ENCODE measurements at regions not wholly inside any gene's neighbourhood (a gene's known extent, or its start where the extent isn't known, plus 50 kb on each side); places are given as distances from the start of the nearest gene placed in this dataset.

- Mint-ChIP-seq H3K36me3 (ENCODE audit: unreplicated experiment) (no peaks in the 10 kb centered on the region), H3K4me1 (ENCODE audit: unreplicated experiment) (no peaks in the 10 kb centered on the region), H3K27ac (ENCODE audit: unreplicated experiment) (no peak overlapping the region), H3K4me3 (ENCODE audit: unreplicated experiment) (no peak overlapping the region), H3K27me3 (ENCODE audit: unreplicated experiment) (peaks cover 21% of the 10 kb centered on the region), H3K9me3 (ENCODE audit: unreplicated experiment) (peaks cover 3% of the 10 kb centered on the region)
- no peak for TF ChIP-seq CTCF (IDR thresholded peaks at IDR 0.05)
- no peak for DNase-seq (ENCODE audit: extremely low spot score, unreplicated experiment)
Observed at GRCh38 chr4:83724485-83725335, 188.8 kb downstream of the GPAT3 start.

- Mint-ChIP-seq H3K4me3 (ENCODE audit: unreplicated experiment) (no peak overlapping the region), H3K27ac (ENCODE audit: unreplicated experiment) (no peak overlapping the region), H3K27me3 (ENCODE audit: unreplicated experiment) (peaks cover 23% of the 10 kb centered on the region), H3K4me1 (ENCODE audit: unreplicated experiment) (no peaks in the 10 kb centered on the region), H3K36me3 (ENCODE audit: unreplicated experiment) (no peaks in the 10 kb centered on the region), H3K9me3 (ENCODE audit: unreplicated experiment) (no peaks in the 10 kb centered on the region)
- no peak for DNase-seq (ENCODE audit: extremely low spot score, unreplicated experiment)
- no peak for TF ChIP-seq CTCF (IDR thresholded peaks at IDR 0.05)
Observed at GRCh38 chr4:83723609-83724008, 187.7 kb downstream of the GPAT3 start.

- no peak overlapping the region for H3K27ac Mint-ChIP-seq (ENCODE audit: unreplicated experiment)
- no peaks in the 10 kb centered on the region for H3K4me1 Mint-ChIP-seq (ENCODE audit: unreplicated experiment)
- H3K27me3 Mint-ChIP-seq (ENCODE audit: unreplicated experiment), result peaks cover 23% of the 10 kb centered on the region
- H3K4me3 Mint-ChIP-seq (ENCODE audit: unreplicated experiment), result no peak overlapping the region
- no peaks in the 10 kb centered on the region for H3K36me3 Mint-ChIP-seq (ENCODE audit: unreplicated experiment)
- TF ChIP-seq CTCF (IDR thresholded peaks at IDR 0.05), result no peak
- H3K9me3 Mint-ChIP-seq (ENCODE audit: unreplicated experiment), result no peaks in the 10 kb centered on the region
- DNase-seq (ENCODE audit: extremely low spot score, unreplicated experiment), result no peak
Observed at GRCh38 chr4:83722730-83723269, 186.9 kb downstream of the GPAT3 start.

GRCh38 chr4:83716874-83717273 lies 181.0 kb downstream of the GPAT3 start:
- no peak for TF ChIP-seq CTCF (IDR thresholded peaks at IDR 0.05)
- Mint-ChIP-seq H3K9me3 (ENCODE audit: unreplicated experiment) (no peaks in the 10 kb centered on the region), H3K27ac (ENCODE audit: unreplicated experiment) (no peak overlapping the region), H3K4me3 (ENCODE audit: unreplicated experiment) (no peak overlapping the region), H3K4me1 (ENCODE audit: unreplicated experiment) (no peaks in the 10 kb centered on the region), H3K36me3 (ENCODE audit: unreplicated experiment) (no peaks in the 10 kb centered on the region), H3K27me3 (ENCODE audit: unreplicated experiment) (peaks cover 17% of the 10 kb centered on the region)
- no peak for DNase-seq (ENCODE audit: extremely low spot score, unreplicated experiment)

GRCh38 chr4:83712890-83713289 lies 177.0 kb downstream of the GPAT3 start:
- no peaks in the 10 kb centered on the region for H3K4me1 Mint-ChIP-seq (ENCODE audit: unreplicated experiment)
- H3K4me3 Mint-ChIP-seq (ENCODE audit: unreplicated experiment), result no peak overlapping the region
- DNase-seq (ENCODE audit: extremely low spot score, unreplicated experiment), result no peak
- peaks cover 11% of the 10 kb centered on the region for H3K27me3 Mint-ChIP-seq (ENCODE audit: unreplicated experiment)
- H3K36me3 Mint-ChIP-seq (ENCODE audit: unreplicated experiment), result no peaks in the 10 kb centered on the region
- no peak for TF ChIP-seq CTCF (IDR thresholded peaks at IDR 0.05)
- no peaks in the 10 kb centered on the region for H3K9me3 Mint-ChIP-seq (ENCODE audit: unreplicated experiment)
- no peak overlapping the region for H3K27ac Mint-ChIP-seq (ENCODE audit: unreplicated experiment)
